ENCODE measurements at regions not wholly inside any gene's neighbourhood (a gene's known extent, or its start where the extent isn't known, plus 50 kb on each side); places are given as distances from the start of the nearest gene placed in this dataset.

- Histone ChIP-seq H3K9me3 (no peaks in the 10 kb centered on the region), H3K27ac (no peak overlapping the region), H3K4me2 (no peak overlapping the region), H3K4me3 (no peak overlapping the region), H3K4me1 (no peaks in the 10 kb centered on the region)
- ATAC-seq (no peak), DNase-seq (ENCODE audit: low read depth in 1 of 2, low spot score in 1 of 2) (no peak), FAIRE-seq (no peak)
- TF ChIP-seq ATOH8 (CRISPR knock-in tag; IDR thresholded peaks at IDR 0.05; ENCODE audit: low read depth) (no peak), PBX3 (IDR thresholded peaks at IDR 0.05) (no peak), HDAC2 (IDR thresholded peaks at IDR 0.05) (no peak), BCL3 (IDR thresholded peaks at IDR 0.05) (no peak), USF2 (IDR thresholded peaks at IDR 0.05) (no peak), HEYL (CRISPR knock-in tag; IDR thresholded peaks at IDR 0.05) (no peak), ZNF302 (CRISPR knock-in tag; IDR thresholded peaks at IDR 0.05) (no peak), REST (IDR thresholded peaks at IDR 0.05) (no peak), E2F6 (IDR thresholded peaks at IDR 0.05; ENCODE audit: borderline replicate concordance, low read depth) (no peak), JUN (IDR thresholded peaks at IDR 0.05) (no peak), RNF2 (IDR thresholded peaks at IDR 0.05; ENCODE audit: borderline replicate concordance, low read depth) (no peak), RAD21 (conservative IDR thresholded peaks at IDR 0.05 in 1 of 2, IDR thresholded peaks at IDR 0.05 in 1 of 2) (no peak), RFX5 (IDR thresholded peaks at IDR 0.05) (no peak), JUNB (IDR thresholded peaks at IDR 0.05) (no peak)
- 39% methylated on average over 2 of the region's 2 CpGs for WGBS (ENCODE audit: missing lambda C conversion rate)
- POLR2A ChIA-PET: no interaction called here
- CTCF ChIA-PET: no interaction called here
Measured at GRCh38 chr10:62534031-62534430, 159.9 kb downstream of the ZNF365 start.

- Histone ChIP-seq H3K4me2 (no peak overlapping the region), H3K4me3 (no peak overlapping the region), H3K27ac (no peak overlapping the region), H3K9me3 (no peaks in the 10 kb centered on the region), H3K4me1 (no peaks in the 10 kb centered on the region)
- FAIRE-seq (no peak), ATAC-seq (no peak), DNase-seq (ENCODE audit: low read depth in 1 of 2, low spot score in 1 of 2) (no peak)
- ChIA-PET CTCF (no interaction called here), POLR2A (no interaction called here)
- 68% methylated on average over 6 of the region's 6 CpGs for WGBS (ENCODE audit: missing lambda C conversion rate)
- TF ChIP-seq FOXS1 (CRISPR knock-in tag; IDR thresholded peaks at IDR 0.05) (no peak), REST (IDR thresholded peaks at IDR 0.05) (no peak), SMC3 (IDR thresholded peaks at IDR 0.05) (no peak), NR3C1 (IDR thresholded peaks at IDR 0.05) (no peak), KDM1A (IDR thresholded peaks at IDR 0.05; ENCODE audit: low read depth) (no peak), BHLHE40 (IDR thresholded peaks at IDR 0.05; ENCODE audit: low read depth, low read length) (no peak), CBX8 (IDR thresholded peaks at IDR 0.05) (no peak), MAFK (IDR thresholded peaks at IDR 0.05; ENCODE audit: partially characterized antibody) (no peak), TP53 (CRISPR knock-in tag; IDR thresholded peaks at IDR 0.05) (no peak), JUN (IDR thresholded peaks at IDR 0.05) (no peak), ELK1 (IDR thresholded peaks at IDR 0.05; ENCODE audit: low read depth, low read length) (no peak), PBX3 (IDR thresholded peaks at IDR 0.05) (no peak), JUNB (IDR thresholded peaks at IDR 0.05) (no peak), RAD21 (conservative IDR thresholded peaks at IDR 0.05 in 1 of 2, IDR thresholded peaks at IDR 0.05 in 1 of 2) (no peak)
Measured at GRCh38 chr10:62538606-62539005, 164.4 kb downstream of the ZNF365 start.
